CD4-positive, CD25-positive, alpha-beta regulatory T cell (primary cell): ENCODE measurements at regions not wholly inside any gene's neighbourhood (a gene's known extent, or its start where the extent isn't known, plus 50 kb on each side); places are given as distances from the start of the nearest gene placed in this dataset.

ENCODE experiments used
- ATAC-seq, 2 donors: fragments of 150-1000 bp; cut with Tn5 transposase; one replicate each; pipeline ENCODE4 v1.10.0; 2021; ENCODE audit warnings: low read depth in 2 of 2, moderate number of reproducible peaks in 2 of 2, moderate library complexity in 1 of 2
- DNase-seq, 3 donors: peaks; one replicate each; pipeline versions ENCODE4 v3.0.0 to v3.0.0-alpha.2; 2012 to 2022; ENCODE audit warnings: mixed read lengths in 1 of 3
- H3K27ac ChIP-seq: one replicate; pipeline ENCODE4 v1.7.0; 2013; ENCODE audit warnings: mild to moderate bottlenecking, low read length; ENCODE audit not compliant: insufficient read depth, poor library complexity, severe bottlenecking
- H3K27me3 ChIP-seq: one replicate; pipeline ENCODE4 v1.7.0; 2013; ENCODE audit warnings: low read length; ENCODE audit not compliant: control insufficient read depth, insufficient read depth
- H3K36me3 ChIP-seq: one replicate; pipeline ENCODE4 v1.7.0; 2013; ENCODE audit warnings: mild to moderate bottlenecking, low read length, moderate library complexity; ENCODE audit not compliant: control insufficient read depth, insufficient read depth
- H3K4me1 ChIP-seq: 2 replicates; pipeline ENCODE4 v1.7.0; 2013; ENCODE audit warnings: mild to moderate bottlenecking, low read length; ENCODE audit not compliant: insufficient read depth, control insufficient read depth, poor library complexity, severe bottlenecking
- H3K4me3 ChIP-seq: one replicate; pipeline ENCODE4 v1.7.0; 2013; ENCODE audit warnings: low read depth, mild to moderate bottlenecking, low read length, moderate library complexity
- H3K9me3 ChIP-seq, 2 experiments: 1 replicate in 1 of 2; 2 replicates in 1 of 2; pipeline ENCODE4 v1.7.0; 2013; ENCODE audit warnings: low read length in 2 of 2, mild to moderate bottlenecking in 1 of 2, moderate library complexity in 1 of 2; ENCODE audit not compliant: control insufficient read depth in 2 of 2
- H3K27ac Mint-ChIP-seq, 3 donors: one replicate each; pipeline ENCODE4 v1.8.0; 2020 to 2022; ENCODE audit warnings: mild to moderate bottlenecking in 3 of 3, mixed read lengths in 3 of 3, moderate library complexity in 2 of 3
- H3K27me3 Mint-ChIP-seq: one replicate; pipeline ENCODE4 v1.8.0; 2022; ENCODE audit warnings: mild to moderate bottlenecking, mixed read lengths
- H3K36me3 Mint-ChIP-seq: one replicate; pipeline ENCODE4 v1.8.0; 2020; ENCODE audit warnings: mixed read lengths
- H3K4me1 Mint-ChIP-seq, 4 donors: one replicate each; pipeline ENCODE4 v1.8.0; 2020 to 2022; ENCODE audit warnings: mixed read lengths in 4 of 4, mild to moderate bottlenecking in 1 of 4
- H3K4me3 Mint-ChIP-seq, 4 donors: one replicate each; pipeline ENCODE4 v1.8.0; 2020 to 2022; ENCODE audit warnings: mild to moderate bottlenecking in 4 of 4, mixed read lengths in 4 of 4, moderate library complexity in 3 of 4
- H3K9me3 Mint-ChIP-seq, 7 donors: one replicate each; pipeline ENCODE4 v1.8.0; 2020 to 2022; ENCODE audit warnings: mixed read lengths in 7 of 7, mild to moderate bottlenecking in 3 of 7, moderate library complexity in 2 of 7

- Mint-ChIP-seq H3K27ac (no peak overlapping the region), H3K36me3 (peaks cover 5% of the 10 kb centered on the region), H3K4me3 (no peak overlapping the region), H3K27me3 (no peaks in the 10 kb centered on the region), H3K4me1 (no peaks in the 10 kb centered on the region), H3K9me3 (peaks cover 0 to 7% (median 4%) of the 10 kb centered on the region in 7 donors)
- H3K36me3 ChIP-seq: no peaks in the 10 kb centered on the region
- H3K4me1 ChIP-seq: no peaks in the 10 kb centered on the region
- H3K4me3 ChIP-seq: no peak overlapping the region
- ATAC-seq: no peak
- DNase-seq: no peak
- no peaks in the 10 kb centered on the region for H3K9me3 ChIP-seq
- no peaks in the 10 kb centered on the region for H3K27me3 ChIP-seq
- no peak overlapping the region for H3K27ac ChIP-seq
These were observed 244.2 kb upstream of the CLEC14A start for GRCh38 chr14:38500125-38500524.

- ATAC-seq (no peak), DNase-seq (no peak)
- H3K4me3 ChIP-seq: no peak overlapping the region
- Mint-ChIP-seq H3K9me3 (peaks cover 0 to 15% (median 6%) of the 10 kb centered on the region in 7 donors), H3K27ac (no peak overlapping the region), H3K4me1 (no peaks in the 10 kb centered on the region), H3K4me3 (no peak overlapping the region), H3K27me3 (no peaks in the 10 kb centered on the region), H3K36me3 (peaks cover 5% of the 10 kb centered on the region)
- H3K4me1 ChIP-seq: no peaks in the 10 kb centered on the region
- H3K9me3 ChIP-seq: no peaks in the 10 kb centered on the region
- no peaks in the 10 kb centered on the region for H3K27me3 ChIP-seq
- H3K27ac ChIP-seq: no peak overlapping the region
- no peaks in the 10 kb centered on the region for H3K36me3 ChIP-seq
These were observed 240.2 kb upstream of the CLEC14A start for GRCh38 chr14:38496092-38496491.

GRCh38 chr14:38490273-38490672, 234.4 kb upstream of the CLEC14A start:
- H3K9me3 Mint-ChIP-seq: peaks cover 1 to 15% (median 4%) of the 10 kb centered on the region in 7 donors
- no peak overlapping the region for H3K27ac ChIP-seq
- H3K4me1 ChIP-seq: no peaks in the 10 kb centered on the region
- no peaks in the 10 kb centered on the region for H3K27me3 Mint-ChIP-seq
- ATAC-seq (no peak), DNase-seq (no peak)
- no peaks in the 10 kb centered on the region for H3K36me3 ChIP-seq
- H3K4me3 Mint-ChIP-seq: no peak overlapping the region
- H3K4me1 Mint-ChIP-seq: no peaks in the 10 kb centered on the region
- no peak overlapping the region for H3K4me3 ChIP-seq
- no peaks in the 10 kb centered on the region for H3K27me3 ChIP-seq
- H3K9me3 ChIP-seq: no peaks in the 10 kb centered on the region
- H3K36me3 Mint-ChIP-seq: no peaks in the 10 kb centered on the region
- H3K27ac Mint-ChIP-seq: no peak overlapping the region

- Histone ChIP-seq H3K4me3 (no peak overlapping the region), H3K27me3 (no peaks in the 10 kb centered on the region), H3K4me1 (no peaks in the 10 kb centered on the region), H3K27ac (no peak overlapping the region), H3K9me3 (no peaks in the 10 kb centered on the region), H3K36me3 (no peaks in the 10 kb centered on the region)
- Mint-ChIP-seq H3K27ac (no peak overlapping the region), H3K4me1 (no peaks in the 10 kb centered on the region), H3K9me3 (peaks cover 0 to 6% (median 5%) of the 10 kb centered on the region in 7 donors), H3K36me3 (no peaks in the 10 kb centered on the region), H3K4me3 (no peak overlapping the region), H3K27me3 (no peaks in the 10 kb centered on the region)
- ATAC-seq: no peak
- no peak for DNase-seq
These were observed 229.1 kb upstream of the CLEC14A start for GRCh38 chr14:38485026-38485425.

GRCh38 chr14:38481952-38482678, 226.2 kb upstream of the CLEC14A start:
- Histone ChIP-seq H3K4me3 (no peak overlapping the region), H3K27ac (no peak overlapping the region), H3K9me3 (no peaks in the 10 kb centered on the region), H3K36me3 (no peaks in the 10 kb centered on the region), H3K27me3 (no peaks in the 10 kb centered on the region), H3K4me1 (no peaks in the 10 kb centered on the region)
- Mint-ChIP-seq H3K9me3 (peaks cover 5 to 16% (median 7%) of the 10 kb centered on the region in 7 donors), H3K4me1 (no peaks in the 10 kb centered on the region), H3K27ac (no peak overlapping the region), H3K4me3 (no peak overlapping the region), H3K36me3 (no peaks in the 10 kb centered on the region), H3K27me3 (no peaks in the 10 kb centered on the region)
- ATAC-seq: no peak
- no peak for DNase-seq

- Histone ChIP-seq H3K9me3 (no peaks in the 10 kb centered on the region), H3K36me3 (no peaks in the 10 kb centered on the region), H3K4me3 (no peak overlapping the region), H3K27me3 (no peaks in the 10 kb centered on the region), H3K27ac (no peak overlapping the region), H3K4me1 (no peaks in the 10 kb centered on the region)
- Mint-ChIP-seq H3K4me1 (no peaks in the 10 kb centered on the region), H3K9me3 (peaks cover 2 to 8% (median 4%) of the 10 kb centered on the region in 7 donors), H3K27ac (no peak overlapping the region), H3K36me3 (no peaks in the 10 kb centered on the region), H3K4me3 (no peak overlapping the region), H3K27me3 (no peaks in the 10 kb centered on the region)
- DNase-seq (no peak), ATAC-seq (no peak)
These were observed 213.3 kb upstream of the CLEC14A start for GRCh38 chr14:38469156-38469555.

GRCh38 chr14:38442208-38442607, 186.3 kb upstream of the CLEC14A start:
- no peak for ATAC-seq
- no peak overlapping the region for H3K4me3 Mint-ChIP-seq
- H3K9me3 Mint-ChIP-seq: peaks cover 0 to 33% (median 5%) of the 10 kb centered on the region in 7 donors
- H3K4me1 ChIP-seq: no peaks in the 10 kb centered on the region
- H3K36me3 Mint-ChIP-seq: no peaks in the 10 kb centered on the region
- H3K4me1 Mint-ChIP-seq: no peaks in the 10 kb centered on the region
- H3K36me3 ChIP-seq: no peaks in the 10 kb centered on the region
- H3K9me3 ChIP-seq: peaks cover 0 to 6% of the 10 kb centered on the region in 2 experiments
- no peak overlapping the region for H3K27ac ChIP-seq
- no peaks in the 10 kb centered on the region for H3K27me3 Mint-ChIP-seq
- no peak for DNase-seq
- no peaks in the 10 kb centered on the region for H3K27me3 ChIP-seq
- no peak overlapping the region for H3K4me3 ChIP-seq
- no peak overlapping the region for H3K27ac Mint-ChIP-seq

- no peaks in the 10 kb centered on the region for H3K36me3 ChIP-seq
- no peak overlapping the region for H3K27ac Mint-ChIP-seq
- no peak overlapping the region for H3K4me3 Mint-ChIP-seq
- DNase-seq (no peak), ATAC-seq (no peak)
- no peak overlapping the region for H3K4me3 ChIP-seq
- no peaks in the 10 kb centered on the region for H3K9me3 Mint-ChIP-seq
- no peaks in the 10 kb centered on the region for H3K27me3 ChIP-seq
- no peaks in the 10 kb centered on the region for H3K36me3 Mint-ChIP-seq
- H3K9me3 ChIP-seq: no peaks in the 10 kb centered on the region
- H3K4me1 ChIP-seq: no peaks in the 10 kb centered on the region
- no peaks in the 10 kb centered on the region for H3K4me1 Mint-ChIP-seq
- H3K27ac ChIP-seq: no peak overlapping the region
- H3K27me3 Mint-ChIP-seq: no peaks in the 10 kb centered on the region
These were observed 176.3 kb upstream of the CLEC14A start for GRCh38 chr14:38432186-38432585.
